ENCODE measurements at regions not wholly inside any gene's neighbourhood (a gene's known extent, or its start where the extent isn't known, plus 50 kb on each side); places are given as distances from the start of the nearest gene placed in this dataset.

DNA sequence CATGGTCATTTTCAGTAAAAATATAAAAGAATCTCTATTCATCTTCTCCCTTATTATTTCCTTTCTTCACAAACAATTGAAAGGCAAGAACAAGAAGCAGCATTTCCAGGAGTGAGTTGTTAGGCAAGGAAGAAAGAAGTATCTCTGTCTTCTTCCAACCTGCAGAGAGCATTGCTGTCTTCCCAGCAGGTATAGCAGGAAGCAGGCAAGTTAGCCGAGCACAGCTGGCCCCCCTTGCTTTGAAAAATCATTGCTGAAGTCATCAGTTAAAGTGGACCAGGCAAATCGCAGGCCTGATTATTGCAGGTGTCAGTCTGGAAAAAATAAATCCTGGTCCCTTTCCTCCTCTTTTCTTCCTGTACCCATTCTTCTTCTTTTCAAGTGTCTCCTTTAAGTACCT, 353.1 kb upstream of the BRINP1 start:
- TF ChIP-seq, protein P1, sequence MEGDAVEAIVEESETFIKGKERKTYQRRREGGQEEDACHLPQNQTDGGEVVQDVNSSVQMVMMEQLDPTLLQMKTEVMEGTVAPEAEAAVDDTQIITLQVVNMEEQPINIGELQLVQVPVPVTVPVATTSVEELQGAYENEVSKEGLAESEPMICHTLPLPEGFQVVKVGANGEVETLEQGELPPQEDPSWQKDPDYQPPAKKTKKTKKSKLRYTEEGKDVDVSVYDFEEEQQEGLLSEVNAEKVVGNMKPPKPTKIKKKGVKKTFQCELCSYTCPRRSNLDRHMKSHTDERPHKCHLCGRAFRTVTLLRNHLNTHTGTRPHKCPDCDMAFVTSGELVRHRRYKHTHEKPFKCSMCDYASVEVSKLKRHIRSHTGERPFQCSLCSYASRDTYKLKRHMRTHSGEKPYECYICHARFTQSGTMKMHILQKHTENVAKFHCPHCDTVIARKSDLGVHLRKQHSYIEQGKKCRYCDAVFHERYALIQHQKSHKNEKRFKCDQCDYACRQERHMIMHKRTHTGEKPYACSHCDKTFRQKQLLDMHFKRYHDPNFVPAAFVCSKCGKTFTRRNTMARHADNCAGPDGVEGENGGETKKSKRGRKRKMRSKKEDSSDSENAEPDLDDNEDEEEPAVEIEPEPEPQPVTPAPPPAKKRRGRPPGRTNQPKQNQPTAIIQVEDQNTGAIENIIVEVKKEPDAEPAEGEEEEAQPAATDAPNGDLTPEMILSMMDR (IDR thresholded peaks at IDR 0.05) = no peak
- TF ChIP-seq EZH2 (IDR thresholded peaks at IDR 0.05; ENCODE audit: borderline replicate concordance, insufficient read depth, low read depth, low read length, poor library complexity, severe bottlenecking) = no peak
